ENCODE measurements at regions not wholly inside any gene's neighbourhood (a gene's known extent, or its start where the extent isn't known, plus 50 kb on each side); places are given as distances from the start of the nearest gene placed in this dataset.

- DNase-seq (ENCODE audit: low spot score): no peak
- Mint-ChIP-seq H3K4me1 (ENCODE audit: low read depth) (no peaks in the 10 kb centered on the region), H3K36me3 (ENCODE audit: low read depth) (no peaks in the 10 kb centered on the region), H3K27me3 (ENCODE audit: insufficient read depth) (peaks cover 14% of the 10 kb centered on the region), H3K27ac (no peak overlapping the region), H3K4me3 (no peak overlapping the region), H3K9me3 (no peaks in the 10 kb centered on the region)
- intact Hi-C loops (cut with micrococcal nuclease): no loop called here
These were observed 69.7 kb upstream of the PALS2 start for GRCh38 chr7:24503506-24503905.

GRCh38 chr7:24504040-24504439 lies 69.2 kb upstream of the PALS2 start:
- intact Hi-C loops (cut with micrococcal nuclease): no loop called here
- no peaks in the 10 kb centered on the region for H3K36me3 Mint-ChIP-seq (ENCODE audit: low read depth)
- H3K9me3 Mint-ChIP-seq: no peaks in the 10 kb centered on the region
- no peak overlapping the region for H3K4me3 Mint-ChIP-seq
- no peaks in the 10 kb centered on the region for H3K4me1 Mint-ChIP-seq (ENCODE audit: low read depth)
- H3K27me3 Mint-ChIP-seq (ENCODE audit: insufficient read depth): peaks cover 13% of the 10 kb centered on the region
- H3K27ac Mint-ChIP-seq: no peak overlapping the region
- no peak for DNase-seq (ENCODE audit: low spot score)

- Mint-ChIP-seq H3K4me3 (no peak overlapping the region), H3K4me1 (ENCODE audit: low read depth) (no peaks in the 10 kb centered on the region), H3K27me3 (ENCODE audit: insufficient read depth) (peaks cover 6% of the 10 kb centered on the region), H3K27ac (no peak overlapping the region), H3K9me3 (no peaks in the 10 kb centered on the region), H3K36me3 (ENCODE audit: low read depth) (no peaks in the 10 kb centered on the region)
- intact Hi-C loops (cut with micrococcal nuclease): no loop called here
- no peak for DNase-seq (ENCODE audit: low spot score)
These were observed 68.4 kb upstream of the PALS2 start for GRCh38 chr7:24504836-24505235.

- Mint-ChIP-seq H3K27ac (no peak overlapping the region), H3K4me1 (ENCODE audit: low read depth) (no peaks in the 10 kb centered on the region), H3K9me3 (no peaks in the 10 kb centered on the region), H3K27me3 (ENCODE audit: insufficient read depth) (peaks cover 3% of the 10 kb centered on the region), H3K4me3 (no peak overlapping the region), H3K36me3 (ENCODE audit: low read depth) (no peaks in the 10 kb centered on the region)
- intact Hi-C loops (cut with micrococcal nuclease): no loop called here
- DNase-seq (ENCODE audit: low spot score): no peak
These were observed 67.3 kb upstream of the PALS2 start for GRCh38 chr7:24505968-24506367.

GRCh38 chr7:24508316-24508715 lies 64.9 kb upstream of the PALS2 start:
- no peaks in the 10 kb centered on the region for H3K27me3 Mint-ChIP-seq (ENCODE audit: insufficient read depth)
- intact Hi-C loops (cut with micrococcal nuclease): no loop called here
- H3K9me3 Mint-ChIP-seq: no peaks in the 10 kb centered on the region
- H3K4me3 Mint-ChIP-seq: no peak overlapping the region
- DNase-seq (ENCODE audit: low spot score): no peak
- no peaks in the 10 kb centered on the region for H3K4me1 Mint-ChIP-seq (ENCODE audit: low read depth)
- H3K36me3 Mint-ChIP-seq (ENCODE audit: low read depth): no peaks in the 10 kb centered on the region
- no peak overlapping the region for H3K27ac Mint-ChIP-seq

- H3K27me3 Mint-ChIP-seq (ENCODE audit: insufficient read depth): peaks cover 3% of the 10 kb centered on the region
- H3K4me3 Mint-ChIP-seq: no peak overlapping the region
- H3K27ac Mint-ChIP-seq: no peak overlapping the region
- DNase-seq (ENCODE audit: low spot score): no peak
- intact Hi-C loops (cut with micrococcal nuclease): no loop called here
- no peaks in the 10 kb centered on the region for H3K9me3 Mint-ChIP-seq
- H3K4me1 Mint-ChIP-seq (ENCODE audit: low read depth): no peaks in the 10 kb centered on the region
- H3K36me3 Mint-ChIP-seq (ENCODE audit: low read depth): no peaks in the 10 kb centered on the region
These were observed 62.5 kb upstream of the PALS2 start for GRCh38 chr7:24510759-24511158.

GRCh38 chr7:24517166-24517565 lies 56.1 kb upstream of the PALS2 start:
- Mint-ChIP-seq H3K27me3 (ENCODE audit: insufficient read depth) (peaks cover 15% of the 10 kb centered on the region), H3K36me3 (ENCODE audit: low read depth) (no peaks in the 10 kb centered on the region), H3K4me3 (no peak overlapping the region), H3K9me3 (no peaks in the 10 kb centered on the region), H3K4me1 (ENCODE audit: low read depth) (no peaks in the 10 kb centered on the region), H3K27ac (no peak overlapping the region)
- intact Hi-C loops (cut with micrococcal nuclease): no loop called here
- DNase-seq (ENCODE audit: low spot score): no peak

GRCh38 chr7:24521917-24522623 lies 51.2 kb upstream of the PALS2 start:
- Mint-ChIP-seq H3K9me3 (no peaks in the 10 kb centered on the region), H3K27ac (no peak overlapping the region), H3K36me3 (ENCODE audit: low read depth) (no peaks in the 10 kb centered on the region), H3K4me3 (no peak overlapping the region), H3K4me1 (ENCODE audit: low read depth) (no peaks in the 10 kb centered on the region), H3K27me3 (ENCODE audit: insufficient read depth) (peaks cover 25% of the 10 kb centered on the region)
- intact Hi-C loops (cut with micrococcal nuclease): no loop called here
- no peak for DNase-seq (ENCODE audit: low spot score)
